ENCODE measurements at regions not wholly inside any gene's neighbourhood (a gene's known extent, or its start where the extent isn't known, plus 50 kb on each side); places are given as distances from the start of the nearest gene placed in this dataset.

GRCh38 chrX:45681891-45682290 lies 481.2 kb upstream of the DIPK2B start:
- no peak overlapping the region for H4K91ac ChIP-seq (ENCODE audit: insufficient read length, low read depth, low read length)
- H2BK5ac ChIP-seq (ENCODE audit: insufficient read length, low read length) = no peak overlapping the region
- H4K5ac ChIP-seq (ENCODE audit: insufficient read length, low read depth, low read length) = no peak overlapping the region
- no peak overlapping the region for H2BK20ac ChIP-seq (ENCODE audit: low read depth, low read length, poor library complexity, severe bottlenecking)
- Mint-ChIP-seq H3K4me1 (no peaks in the 10 kb centered on the region), H3K36me3 (ENCODE audit: insufficient read depth in 1 of 3, low read depth in 3 of 3) (peaks cover 0 to 2% (median 0%) of the 10 kb centered on the region in 3 experiments; a peak in 1 of 7 replicates), H3K9me3 (peaks cover 45 to 63% of the 10 kb centered on the region in 2 experiments), H3K27me3 (ENCODE audit: low read depth) (no peaks in the 10 kb centered on the region; the same call in 1 of the 2 replicates), H3K4me3 (no peak overlapping the region), H3K27ac (no peak overlapping the region)
- H3K27me3 ChIP-seq (ENCODE audit: insufficient read depth, low read length) = no peaks in the 10 kb centered on the region
- no peaks in the 10 kb centered on the region for H3K23me2 ChIP-seq (ENCODE audit: insufficient read length, low read depth, low read length, poor library complexity, severe bottlenecking)
- DNase-seq = no peak
- H3K9ac ChIP-seq (ENCODE audit: extremely low read depth, insufficient read length, low read length) = no peak overlapping the region
- H2AK5ac ChIP-seq (ENCODE audit: insufficient read length, low read length) = no peak overlapping the region
- TF ChIP-seq, protein P1, sequence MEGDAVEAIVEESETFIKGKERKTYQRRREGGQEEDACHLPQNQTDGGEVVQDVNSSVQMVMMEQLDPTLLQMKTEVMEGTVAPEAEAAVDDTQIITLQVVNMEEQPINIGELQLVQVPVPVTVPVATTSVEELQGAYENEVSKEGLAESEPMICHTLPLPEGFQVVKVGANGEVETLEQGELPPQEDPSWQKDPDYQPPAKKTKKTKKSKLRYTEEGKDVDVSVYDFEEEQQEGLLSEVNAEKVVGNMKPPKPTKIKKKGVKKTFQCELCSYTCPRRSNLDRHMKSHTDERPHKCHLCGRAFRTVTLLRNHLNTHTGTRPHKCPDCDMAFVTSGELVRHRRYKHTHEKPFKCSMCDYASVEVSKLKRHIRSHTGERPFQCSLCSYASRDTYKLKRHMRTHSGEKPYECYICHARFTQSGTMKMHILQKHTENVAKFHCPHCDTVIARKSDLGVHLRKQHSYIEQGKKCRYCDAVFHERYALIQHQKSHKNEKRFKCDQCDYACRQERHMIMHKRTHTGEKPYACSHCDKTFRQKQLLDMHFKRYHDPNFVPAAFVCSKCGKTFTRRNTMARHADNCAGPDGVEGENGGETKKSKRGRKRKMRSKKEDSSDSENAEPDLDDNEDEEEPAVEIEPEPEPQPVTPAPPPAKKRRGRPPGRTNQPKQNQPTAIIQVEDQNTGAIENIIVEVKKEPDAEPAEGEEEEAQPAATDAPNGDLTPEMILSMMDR (conservative IDR thresholded peaks at IDR 0.05) = no peak
- no peak overlapping the region for H3K18ac ChIP-seq (ENCODE audit: insufficient read length, low read depth, low read length)
- no peak overlapping the region for H3K14ac ChIP-seq (ENCODE audit: insufficient read depth, low read length)
- no peaks in the 10 kb centered on the region for H3K79me2 ChIP-seq (ENCODE audit: insufficient read depth, low read length)
- no peak overlapping the region for H4K8ac ChIP-seq (replicated peaks; ENCODE audit: insufficient read length, low read depth, low read length)
- H3K4me2 ChIP-seq (ENCODE audit: insufficient read depth, insufficient read length, low read length) = no peak overlapping the region
- no peaks in the 10 kb centered on the region for H3K79me1 ChIP-seq (ENCODE audit: insufficient read depth, low read depth, low read length, poor library complexity, severe bottlenecking)
- no peak overlapping the region for H3K4ac ChIP-seq (ENCODE audit: low read depth, low read length)
- no peaks in the 10 kb centered on the region for H3K4me1 ChIP-seq (ENCODE audit: insufficient read depth, low read length)
- no peak overlapping the region for H2BK15ac ChIP-seq (ENCODE audit: low read depth, low read length)
- H4K20me1 ChIP-seq (ENCODE audit: control insufficient read depth, insufficient read depth, insufficient read length) = no peaks in the 10 kb centered on the region
- no peak overlapping the region for H3T11ph ChIP-seq (ENCODE audit: low read length)
- H2BK12ac ChIP-seq (ENCODE audit: insufficient read length, low read depth, low read length) = no peak overlapping the region
- no peak overlapping the region for H2AFZ ChIP-seq (ENCODE audit: low read length)
- no peak overlapping the region for H3K56ac ChIP-seq (ENCODE audit: insufficient read length, low read depth, low read length)
- no peak overlapping the region for H2BK120ac ChIP-seq (ENCODE audit: low read depth, low read length, poor library complexity, severe bottlenecking)
- no peaks in the 10 kb centered on the region for H3K9me3 ChIP-seq (ENCODE audit: control insufficient read depth, low read depth, low read length)
- no peak overlapping the region for H3K27ac ChIP-seq (ENCODE audit: insufficient read length, low read depth, low read length)
- H3K23ac ChIP-seq (ENCODE audit: insufficient read length, low read depth, low read length) = no peak overlapping the region
- WGBS (ENCODE audit: extremely low coverage, insufficient read length, low lambda C conversion rate) = no CpG with 5 or more reads among the region's 1 CpG
